GM18868 (cell line): ENCODE measurements at regions not wholly inside any gene's neighbourhood (a gene's known extent, or its start where the extent isn't known, plus 50 kb on each side); places are given as distances from the start of the nearest gene placed in this dataset.
"Not testable (repeated sequence)": the region's sequence is repeated elsewhere in the genome, so short reads cannot be mapped to it uniquely, and the experiment has no call there.

ENCODE experiments used
- ATAC-seq: cut with Tn5 transposase; IDR thresholded peaks from one replicate; pipeline ENCODE4 v1.9.1; 2021; ENCODE audit warnings: mild to moderate bottlenecking, moderate library complexity; ENCODE audit not compliant: unreplicated experiment

- no peak for ATAC-seq
These were observed 345.3 kb downstream of the NR2F1-AS1 start for GRCh38 chr5:93235761-93236160.

DNA sequence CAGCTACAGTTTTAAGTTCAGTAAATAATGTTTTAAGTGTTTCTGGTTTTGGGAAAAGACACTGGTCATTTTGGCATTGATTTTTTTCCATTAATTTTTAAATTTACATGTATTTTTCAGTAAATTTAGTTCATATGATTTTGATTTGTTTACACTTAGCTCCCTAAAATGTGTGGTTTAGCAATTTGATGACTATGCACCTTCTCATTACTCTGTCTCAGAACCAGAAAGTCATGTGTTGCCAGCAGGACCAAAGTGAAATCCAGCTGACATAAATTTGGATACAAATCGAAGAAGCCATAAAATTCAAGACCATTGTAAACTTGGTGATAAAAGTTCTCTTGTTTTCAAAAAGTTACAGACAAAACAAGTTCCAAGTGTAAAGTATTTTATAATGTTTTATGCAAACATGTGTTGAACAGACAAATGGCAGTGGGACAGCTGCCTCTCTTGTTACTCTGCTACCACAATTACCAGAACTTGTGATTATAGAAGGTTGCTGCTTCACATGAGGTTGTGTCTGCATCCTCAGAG lies 354.8 kb downstream of the NR2F1-AS1 start:
- ATAC-seq = no peak

GRCh38 chr5:93225748-93226147 lies 355.3 kb downstream of the NR2F1-AS1 start:
- no peak for ATAC-seq

GRCh38 chr5:93224624-93225023 lies 356.4 kb downstream of the NR2F1-AS1 start:
- ATAC-seq = no peak

DNA sequence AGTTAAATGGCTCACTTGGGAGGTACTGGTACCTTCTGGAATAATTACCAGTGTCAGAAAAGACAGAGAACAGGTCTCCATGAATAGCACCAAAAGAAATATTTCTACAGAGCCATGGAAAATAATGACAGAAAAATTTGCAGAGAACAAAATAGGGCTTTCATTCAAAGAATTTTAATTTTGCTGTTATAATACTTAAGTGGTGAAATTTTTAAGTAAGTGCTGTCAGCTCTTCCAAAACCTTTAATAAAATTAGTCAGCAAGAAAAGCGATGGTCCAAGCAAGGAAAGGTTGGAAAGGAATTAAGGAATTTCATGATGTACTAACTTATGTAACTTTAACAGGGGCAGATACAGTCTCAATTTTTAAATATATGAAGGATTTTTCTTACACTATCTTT lies 359.2 kb downstream of the NR2F1-AS1 start:
- no peak for ATAC-seq

DNA sequence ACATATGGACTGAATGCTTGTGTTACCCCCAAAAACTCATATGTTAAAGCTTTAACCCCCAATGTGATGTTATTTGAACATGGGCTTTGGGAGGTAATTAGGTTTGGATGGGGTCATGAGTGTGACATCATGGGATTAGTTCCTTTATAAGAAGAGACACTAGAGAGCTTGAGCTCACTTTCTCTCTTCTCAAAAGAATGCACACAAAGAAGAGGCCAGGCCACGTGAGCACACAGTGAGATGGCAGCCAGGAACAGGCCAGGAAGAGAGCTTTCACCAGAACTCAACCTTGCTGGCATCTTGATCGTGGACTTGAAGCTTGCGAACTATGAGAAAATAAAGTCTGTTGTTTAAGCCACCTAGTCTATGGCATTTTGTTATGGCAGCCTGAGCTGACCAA lies 360.6 kb downstream of the NR2F1-AS1 start:
- no peak for ATAC-seq

DNA sequence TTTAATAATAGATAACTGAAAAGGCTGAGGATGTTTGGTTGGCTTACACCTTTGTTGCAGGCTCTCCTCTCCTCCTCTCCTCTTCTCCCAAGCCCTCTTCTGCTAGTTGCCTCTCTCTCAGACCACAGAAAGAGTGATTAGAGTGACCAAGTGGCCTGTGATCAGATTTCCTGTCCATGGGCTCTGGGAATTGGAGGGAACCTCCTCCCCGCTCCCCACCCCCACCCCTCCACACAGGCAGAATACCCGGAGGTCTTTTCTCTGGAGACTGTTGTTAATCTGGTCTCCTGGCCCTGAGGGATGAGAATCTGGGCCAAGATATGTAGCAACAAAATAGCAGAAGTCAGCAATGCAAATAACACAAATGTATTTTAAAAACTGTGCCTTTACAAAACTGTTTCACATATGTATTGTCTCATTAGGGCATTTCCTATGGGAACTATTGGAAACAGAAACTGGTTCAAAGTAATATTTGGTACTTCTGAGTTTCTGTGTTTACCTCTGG lies 361.3 kb downstream of the NR2F1-AS1 start:
- no peak for ATAC-seq

DNA sequence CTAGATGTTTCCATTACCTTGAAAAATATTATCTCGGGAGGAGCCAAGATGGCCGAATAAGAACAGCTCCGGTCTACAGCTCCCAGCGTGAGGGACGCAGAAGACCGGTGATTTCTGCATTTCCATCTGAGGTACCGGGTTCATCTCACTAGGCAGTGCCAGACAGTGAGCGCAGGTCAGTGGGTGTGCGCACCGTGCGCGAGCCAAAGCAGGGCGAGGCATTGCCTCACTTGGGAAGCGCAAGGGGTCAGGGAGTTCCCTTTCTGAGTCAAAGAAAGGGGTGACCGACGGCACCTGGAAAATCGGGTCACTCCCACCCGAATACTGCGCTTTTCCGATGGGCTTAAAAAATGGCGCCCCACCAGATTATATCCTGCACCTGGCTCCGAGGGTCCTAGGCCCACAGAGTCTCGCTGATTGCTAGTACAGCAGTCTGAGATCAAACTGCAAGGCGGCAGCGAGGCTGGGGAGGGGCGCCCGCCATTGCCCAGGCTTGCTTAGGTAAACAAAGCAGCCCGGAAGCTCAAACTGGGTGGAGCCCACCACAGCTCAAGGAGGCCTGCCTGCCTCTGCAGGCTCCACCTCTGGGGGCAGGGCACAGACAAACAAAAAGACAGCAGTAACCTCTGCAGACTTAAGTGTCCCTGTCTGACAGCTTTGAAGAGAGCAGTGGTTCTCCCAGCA lies 367.8 kb downstream of the NR2F1-AS1 start:
- not testable (repeated sequence) for ATAC-seq

- no peak for ATAC-seq
These were observed 371.5 kb downstream of the NR2F1-AS1 start for GRCh38 chr5:93209476-93209875.

DNA sequence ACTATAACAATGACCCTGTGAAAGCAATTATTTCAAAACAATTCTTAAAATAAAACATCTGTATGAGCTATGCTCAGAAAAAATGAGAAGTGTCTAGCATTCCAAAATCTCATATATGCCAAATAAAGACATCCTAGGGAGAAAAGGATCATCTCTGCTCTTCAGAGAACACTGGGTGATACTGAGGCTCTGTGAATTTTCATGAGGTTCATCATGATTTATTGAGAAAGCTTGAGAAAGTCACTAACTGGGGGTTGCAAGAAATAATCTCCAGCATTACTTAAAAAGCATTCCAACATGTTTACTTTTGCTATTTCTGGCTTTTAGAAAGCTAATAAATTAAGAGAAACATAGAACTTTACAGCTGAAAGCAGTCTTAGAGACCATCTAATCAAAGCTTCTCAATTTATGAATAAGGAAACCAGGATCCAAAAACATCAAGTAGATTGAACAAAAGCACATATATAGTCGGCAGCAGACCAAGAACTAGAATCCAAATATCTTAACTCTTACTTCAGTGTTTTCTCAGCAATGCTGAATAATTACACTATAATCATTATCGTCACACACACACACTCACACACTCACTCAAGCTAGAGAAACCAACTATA lies 372.8 kb downstream of the NR2F1-AS1 start:
- no peak for ATAC-seq

DNA sequence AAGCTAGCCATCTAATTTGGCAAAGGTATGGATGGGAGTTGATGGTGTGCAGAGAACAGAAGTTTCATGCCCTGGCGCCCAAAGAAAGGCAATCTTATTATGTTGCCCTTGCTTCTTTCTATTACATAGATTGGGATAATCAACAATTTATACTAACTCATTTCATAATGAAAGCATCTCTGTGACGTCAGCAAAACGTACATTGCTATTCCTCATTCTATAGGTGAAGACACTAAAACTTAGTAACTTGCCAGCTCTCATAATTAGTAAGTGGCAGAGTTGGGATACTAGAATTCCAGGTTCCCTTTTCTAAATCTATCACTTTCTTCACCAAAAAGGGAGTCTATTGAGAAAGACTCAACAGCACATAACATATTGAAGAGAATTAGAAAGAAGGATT lies 374.8 kb downstream of the NR2F1-AS1 start:
- ATAC-seq = no peak

GRCh38 chr5:93201061-93201460 lies 380.0 kb downstream of the NR2F1-AS1 start:
- ATAC-seq = no peak

GRCh38 chr5:93196986-93197385 lies 384.0 kb downstream of the NR2F1-AS1 start:
- ATAC-seq = no peak

- ATAC-seq = no peak
These were observed 387.3 kb downstream of the NR2F1-AS1 start for GRCh38 chr5:93193431-93194347.

GRCh38 chr5:93192683-93193082 lies 388.3 kb downstream of the NR2F1-AS1 start:
- ATAC-seq = no peak

DNA sequence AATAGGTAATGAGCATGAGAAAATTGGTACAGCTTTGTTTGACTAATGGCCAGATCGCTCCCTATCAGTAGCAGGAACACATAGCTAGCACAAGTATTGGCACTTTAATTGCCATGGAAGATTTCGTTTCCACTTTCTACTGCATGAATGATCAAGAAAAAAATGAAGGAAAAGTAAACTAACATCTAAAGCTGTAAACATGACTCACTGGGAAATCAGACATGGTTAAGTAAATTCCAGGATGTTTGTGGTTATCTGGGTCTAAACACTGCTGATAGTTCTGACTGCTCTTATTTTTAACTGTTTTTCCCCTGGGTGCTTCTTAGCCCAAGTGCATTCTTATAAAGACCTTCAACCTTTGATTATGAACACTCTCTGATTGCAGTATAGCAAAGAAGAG lies 388.9 kb downstream of the NR2F1-AS1 start:
- no peak for ATAC-seq

GRCh38 chr5:93191035-93191817 lies 389.8 kb downstream of the NR2F1-AS1 start:
- no peak for ATAC-seq

DNA sequence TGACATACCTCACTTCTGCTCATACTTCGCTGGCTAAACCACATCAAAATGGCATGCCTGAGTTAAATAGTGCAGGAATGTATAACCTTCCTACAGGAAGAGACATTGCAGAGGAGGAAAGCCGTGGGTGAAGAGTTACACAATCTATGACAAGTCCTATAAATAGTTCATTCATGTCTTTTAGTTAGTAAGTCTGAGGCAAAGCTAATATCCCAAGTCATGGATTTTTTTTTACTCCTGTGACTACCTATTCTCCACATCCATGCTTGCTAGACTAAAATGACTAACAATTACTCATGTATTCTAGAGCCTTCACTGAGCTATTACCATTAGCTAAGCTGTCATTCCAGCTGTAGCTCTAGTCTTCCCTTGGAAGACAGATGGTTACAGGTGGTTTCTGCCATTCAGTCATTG lies 391.3 kb downstream of the NR2F1-AS1 start:
- no peak for ATAC-seq

GRCh38 chr5:93188876-93189485 lies 392.0 kb downstream of the NR2F1-AS1 start:
- ATAC-seq = no peak

DNA sequence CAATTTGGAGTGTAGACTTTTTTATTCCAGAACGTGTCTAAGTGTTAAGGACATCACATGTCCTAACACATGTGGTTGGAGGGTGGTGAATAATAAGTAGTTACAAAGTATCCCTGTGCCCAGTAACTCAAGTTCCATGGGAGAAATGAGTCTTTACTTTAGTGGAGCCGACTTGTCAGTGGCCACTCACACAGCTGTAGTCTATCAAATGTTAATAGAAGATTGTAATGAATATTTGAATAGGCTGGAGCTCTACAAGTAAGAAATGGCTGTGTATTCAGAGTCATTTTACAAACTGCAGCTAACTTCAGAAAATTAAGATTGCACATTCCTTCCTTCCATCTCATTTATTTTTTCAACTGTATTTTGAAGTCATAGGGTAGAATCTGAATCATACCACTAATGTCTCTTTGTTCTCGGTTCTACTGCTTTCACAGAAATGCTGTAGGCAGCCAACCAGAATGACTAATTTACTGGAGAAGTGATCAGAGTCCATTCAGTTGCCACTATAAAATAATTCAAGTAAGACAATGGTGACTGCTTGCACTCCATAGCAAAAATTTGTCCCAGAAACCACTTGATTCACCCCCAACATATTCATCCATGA lies 394.8 kb downstream of the NR2F1-AS1 start:
- no peak for ATAC-seq
